ENCODE measurements at regions not wholly inside any gene's neighbourhood (a gene's known extent, or its start where the extent isn't known, plus 50 kb on each side); places are given as distances from the start of the nearest gene placed in this dataset.

GRCh38 chr16:86020971-86021370 lies 122.0 kb downstream of the IRF8 start:
- no peak overlapping the region for H3K27ac ChIP-seq (ENCODE audit: low read depth, low read length)
- peaks cover 6% of the 10 kb centered on the region for H3K27me3 ChIP-seq (ENCODE audit: insufficient read depth, low read length)
- no peak for TF ChIP-seq CTCF (IDR thresholded peaks at IDR 0.05; ENCODE audit: extremely low read depth, low read depth, low read length)
- no peaks in the 10 kb centered on the region for H3K36me3 ChIP-seq (ENCODE audit: insufficient read depth, low read length)
- no peak overlapping the region for H3K4me2 ChIP-seq (ENCODE audit: insufficient read depth, low read length)
- H2AFZ ChIP-seq (ENCODE audit: low read length) = no peak overlapping the region
- DNase-seq (ENCODE audit: insufficient read length, low spot score, missing footprints) = no peak
- no peaks in the 10 kb centered on the region for H3K4me1 ChIP-seq (ENCODE audit: insufficient read depth, low read length)
- peaks cover 3% of the 10 kb centered on the region for H4K20me1 ChIP-seq (ENCODE audit: insufficient read depth, low read length)
- peaks cover 4% of the 10 kb centered on the region for H3K9me3 ChIP-seq (ENCODE audit: low read depth, low read length)
- no peaks in the 10 kb centered on the region for H3K79me2 ChIP-seq (ENCODE audit: insufficient read depth, low read length)
- no peak overlapping the region for H3K4me3 ChIP-seq (ENCODE audit: insufficient read depth, low read length)

GRCh38 chr16:86022381-86022960 lies 123.5 kb downstream of the IRF8 start:
- no peaks in the 10 kb centered on the region for H4K20me1 ChIP-seq (ENCODE audit: insufficient read depth, low read length)
- no peak for TF ChIP-seq CTCF (IDR thresholded peaks at IDR 0.05; ENCODE audit: extremely low read depth, low read depth, low read length)
- no peaks in the 10 kb centered on the region for H3K4me1 ChIP-seq (ENCODE audit: insufficient read depth, low read length)
- no peak overlapping the region for H3K27ac ChIP-seq (ENCODE audit: low read depth, low read length)
- no peak overlapping the region for H2AFZ ChIP-seq (ENCODE audit: low read length)
- no peak overlapping the region for H3K4me3 ChIP-seq (ENCODE audit: insufficient read depth, low read length)
- peaks cover 6% of the 10 kb centered on the region for H3K27me3 ChIP-seq (ENCODE audit: insufficient read depth, low read length)
- no peaks in the 10 kb centered on the region for H3K36me3 ChIP-seq (ENCODE audit: insufficient read depth, low read length)
- no peaks in the 10 kb centered on the region for H3K79me2 ChIP-seq (ENCODE audit: insufficient read depth, low read length)
- DNase-seq (ENCODE audit: insufficient read length, low spot score, missing footprints) = no peak
- H3K9me3 ChIP-seq (ENCODE audit: low read depth, low read length) = peaks cover 4% of the 10 kb centered on the region
- H3K4me2 ChIP-seq (ENCODE audit: insufficient read depth, low read length) = no peak overlapping the region

- Histone ChIP-seq H3K4me2 (ENCODE audit: insufficient read depth, low read length) (no peak overlapping the region), H3K79me2 (ENCODE audit: insufficient read depth, low read length) (no peaks in the 10 kb centered on the region), H3K9me3 (ENCODE audit: low read depth, low read length) (peaks cover 4% of the 10 kb centered on the region), H3K4me3 (ENCODE audit: insufficient read depth, low read length) (no peak overlapping the region), H2AFZ (ENCODE audit: low read length) (no peak overlapping the region), H3K27me3 (ENCODE audit: insufficient read depth, low read length) (no peaks in the 10 kb centered on the region), H4K20me1 (ENCODE audit: insufficient read depth, low read length) (no peaks in the 10 kb centered on the region), H3K27ac (ENCODE audit: low read depth, low read length) (no peak overlapping the region), H3K36me3 (ENCODE audit: insufficient read depth, low read length) (no peaks in the 10 kb centered on the region), H3K4me1 (ENCODE audit: insufficient read depth, low read length) (no peaks in the 10 kb centered on the region)
- DNase-seq (ENCODE audit: insufficient read length, low spot score, missing footprints) = no peak
- no peak for TF ChIP-seq CTCF (IDR thresholded peaks at IDR 0.05; ENCODE audit: extremely low read depth, low read depth, low read length)
These were observed 125.2 kb downstream of the IRF8 start for GRCh38 chr16:86024210-86024609.

GRCh38 chr16:86025706-86026105 lies 126.7 kb downstream of the IRF8 start:
- Histone ChIP-seq H3K4me3 (ENCODE audit: insufficient read depth, low read length) (no peak overlapping the region), H2AFZ (ENCODE audit: low read length) (no peak overlapping the region), H3K9me3 (ENCODE audit: low read depth, low read length) (no peaks in the 10 kb centered on the region), H3K36me3 (ENCODE audit: insufficient read depth, low read length) (no peaks in the 10 kb centered on the region), H3K27ac (ENCODE audit: low read depth, low read length) (no peak overlapping the region), H3K27me3 (ENCODE audit: insufficient read depth, low read length) (peaks cover 3% of the 10 kb centered on the region), H4K20me1 (ENCODE audit: insufficient read depth, low read length) (no peaks in the 10 kb centered on the region), H3K4me2 (ENCODE audit: insufficient read depth, low read length) (no peak overlapping the region), H3K4me1 (ENCODE audit: insufficient read depth, low read length) (no peaks in the 10 kb centered on the region), H3K79me2 (ENCODE audit: insufficient read depth, low read length) (no peaks in the 10 kb centered on the region)
- DNase-seq (ENCODE audit: insufficient read length, low spot score, missing footprints) = no peak
- TF ChIP-seq CTCF (IDR thresholded peaks at IDR 0.05; ENCODE audit: extremely low read depth, low read depth, low read length) = no peak
